ENCODE measurements at regions not wholly inside any gene's neighbourhood (a gene's known extent, or its start where the extent isn't known, plus 50 kb on each side); places are given as distances from the start of the nearest gene placed in this dataset.

DNA sequence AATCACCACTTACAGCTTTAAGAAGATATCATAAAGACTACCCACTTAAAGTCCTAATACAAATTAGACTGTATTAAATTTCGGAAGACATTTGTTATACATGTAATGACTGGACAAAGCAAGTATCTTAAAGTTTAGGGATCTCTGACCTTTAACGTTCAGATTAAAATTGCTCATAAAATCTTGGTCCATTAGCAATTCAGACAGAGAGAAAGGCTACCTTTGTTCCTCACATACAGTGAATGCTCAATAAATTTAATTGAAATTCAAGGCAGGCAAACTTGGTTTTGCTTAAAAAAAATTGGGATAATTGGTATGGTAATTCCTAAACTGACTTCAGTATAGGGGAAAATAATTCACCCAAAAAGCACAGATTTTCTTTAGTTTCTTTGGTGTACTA is 285.9 kb upstream of the EMCN start:
- TF ChIP-seq ZNF19 (tag by site-specific recombination; IDR thresholded peaks at IDR 0.05; ENCODE audit: low read depth) (no peak), ZNF701 (tag by site-specific recombination; IDR thresholded peaks at IDR 0.05) (no peak), ZNF341 (tag by site-specific recombination; IDR thresholded peaks at IDR 0.05; ENCODE audit: low read depth) (no peak), TCF7L2 (IDR thresholded peaks at IDR 0.05; ENCODE audit: borderline replicate concordance, low read depth, low read length) (no peak)
- TF ChIP-seq, protein P1, sequence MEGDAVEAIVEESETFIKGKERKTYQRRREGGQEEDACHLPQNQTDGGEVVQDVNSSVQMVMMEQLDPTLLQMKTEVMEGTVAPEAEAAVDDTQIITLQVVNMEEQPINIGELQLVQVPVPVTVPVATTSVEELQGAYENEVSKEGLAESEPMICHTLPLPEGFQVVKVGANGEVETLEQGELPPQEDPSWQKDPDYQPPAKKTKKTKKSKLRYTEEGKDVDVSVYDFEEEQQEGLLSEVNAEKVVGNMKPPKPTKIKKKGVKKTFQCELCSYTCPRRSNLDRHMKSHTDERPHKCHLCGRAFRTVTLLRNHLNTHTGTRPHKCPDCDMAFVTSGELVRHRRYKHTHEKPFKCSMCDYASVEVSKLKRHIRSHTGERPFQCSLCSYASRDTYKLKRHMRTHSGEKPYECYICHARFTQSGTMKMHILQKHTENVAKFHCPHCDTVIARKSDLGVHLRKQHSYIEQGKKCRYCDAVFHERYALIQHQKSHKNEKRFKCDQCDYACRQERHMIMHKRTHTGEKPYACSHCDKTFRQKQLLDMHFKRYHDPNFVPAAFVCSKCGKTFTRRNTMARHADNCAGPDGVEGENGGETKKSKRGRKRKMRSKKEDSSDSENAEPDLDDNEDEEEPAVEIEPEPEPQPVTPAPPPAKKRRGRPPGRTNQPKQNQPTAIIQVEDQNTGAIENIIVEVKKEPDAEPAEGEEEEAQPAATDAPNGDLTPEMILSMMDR (tag by site-specific recombination; IDR thresholded peaks at IDR 0.05): no peak
- TF ChIP-seq, protein P2, sequence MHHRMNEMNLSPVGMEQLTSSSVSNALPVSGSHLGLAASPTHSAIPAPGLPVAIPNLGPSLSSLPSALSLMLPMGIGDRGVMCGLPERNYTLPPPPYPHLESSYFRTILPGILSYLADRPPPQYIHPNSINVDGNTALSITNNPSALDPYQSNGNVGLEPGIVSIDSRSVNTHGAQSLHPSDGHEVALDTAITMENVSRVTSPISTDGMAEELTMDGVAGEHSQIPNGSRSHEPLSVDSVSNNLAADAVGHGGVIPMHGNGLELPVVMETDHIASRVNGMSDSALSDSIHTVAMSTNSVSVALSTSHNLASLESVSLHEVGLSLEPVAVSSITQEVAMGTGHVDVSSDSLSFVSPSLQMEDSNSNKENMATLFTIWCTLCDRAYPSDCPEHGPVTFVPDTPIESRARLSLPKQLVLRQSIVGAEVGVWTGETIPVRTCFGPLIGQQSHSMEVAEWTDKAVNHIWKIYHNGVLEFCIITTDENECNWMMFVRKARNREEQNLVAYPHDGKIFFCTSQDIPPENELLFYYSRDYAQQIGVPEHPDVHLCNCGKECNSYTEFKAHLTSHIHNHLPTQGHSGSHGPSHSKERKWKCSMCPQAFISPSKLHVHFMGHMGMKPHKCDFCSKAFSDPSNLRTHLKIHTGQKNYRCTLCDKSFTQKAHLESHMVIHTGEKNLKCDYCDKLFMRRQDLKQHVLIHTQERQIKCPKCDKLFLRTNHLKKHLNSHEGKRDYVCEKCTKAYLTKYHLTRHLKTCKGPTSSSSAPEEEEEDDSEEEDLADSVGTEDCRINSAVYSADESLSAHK (tag by site-specific recombination; IDR thresholded peaks at IDR 0.05): no peak
- TF ChIP-seq, protein P3, sequence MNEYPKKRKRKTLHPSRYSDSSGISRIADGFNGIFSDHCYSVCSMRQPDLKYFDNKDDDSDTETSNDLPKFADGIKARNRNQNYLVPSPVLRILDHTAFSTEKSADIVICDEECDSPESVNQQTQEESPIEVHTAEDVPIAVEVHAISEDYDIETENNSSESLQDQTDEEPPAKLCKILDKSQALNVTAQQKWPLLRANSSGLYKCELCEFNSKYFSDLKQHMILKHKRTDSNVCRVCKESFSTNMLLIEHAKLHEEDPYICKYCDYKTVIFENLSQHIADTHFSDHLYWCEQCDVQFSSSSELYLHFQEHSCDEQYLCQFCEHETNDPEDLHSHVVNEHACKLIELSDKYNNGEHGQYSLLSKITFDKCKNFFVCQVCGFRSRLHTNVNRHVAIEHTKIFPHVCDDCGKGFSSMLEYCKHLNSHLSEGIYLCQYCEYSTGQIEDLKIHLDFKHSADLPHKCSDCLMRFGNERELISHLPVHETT (tag by site-specific recombination; IDR thresholded peaks at IDR 0.05): no peak

Measured in HEK293 (cell line).